Ishikawa (cell line): ENCODE measurements at regions not wholly inside any gene's neighbourhood (a gene's known extent, or its start where the extent isn't known, plus 50 kb on each side); places are given as distances from the start of the nearest gene placed in this dataset.

Experiments
- EP300 ChIP-seq: IDR thresholded peaks from 2 replicates; pipeline ENCODE4 v1.6.1; 2012; ENCODE audit warnings: borderline replicate concordance
- FOXM1 ChIP-seq: IDR thresholded peaks from 2 replicates; pipeline ENCODE4 v1.6.1; 2012; ENCODE audit warnings: low read depth, borderline replicate concordance
- NFIC ChIP-seq: IDR thresholded peaks from 2 replicates; pipeline ENCODE4 v1.6.1; 2012
- RAD21 ChIP-seq: IDR thresholded peaks from 2 replicates; pipeline ENCODE4 v1.6.1; 2012; ENCODE audit warnings: low read depth
- TEAD4 ChIP-seq: IDR thresholded peaks from 2 replicates; pipeline ENCODE4 v1.6.1; 2012

DNA sequence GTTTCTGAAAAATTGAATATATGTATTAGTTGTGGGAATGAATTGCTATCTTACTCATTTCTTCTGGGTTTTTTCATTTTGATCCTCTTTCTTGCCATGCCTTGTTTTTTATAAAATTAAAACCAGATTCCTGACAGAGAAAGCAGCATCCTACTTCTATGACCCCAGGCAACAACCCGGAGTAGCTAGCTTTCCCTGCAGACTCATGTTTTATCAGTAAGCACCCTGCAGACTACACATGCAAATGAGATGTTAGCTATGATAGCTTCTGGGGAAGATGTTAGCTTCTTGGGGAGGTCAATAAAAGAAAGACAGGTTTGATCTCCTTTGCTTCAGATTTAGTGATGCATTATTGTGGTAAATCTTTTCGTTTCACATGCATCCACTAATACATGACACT is 1598.6 kb downstream of the SLITRK5 start:
- TF ChIP-seq RAD21 (no peak), TEAD4 (no peak), EP300 (no peak), NFIC (no peak), FOXM1 (no peak)
